IMR-90 (cell line): ENCODE measurements at regions not wholly inside any gene's neighbourhood (a gene's known extent, or its start where the extent isn't known, plus 50 kb on each side); places are given as distances from the start of the nearest gene placed in this dataset.

ENCODE experiments used
- ATAC-seq: fragments of 200-7000 bp; cut with Tn5 transposase; 2 replicates; pipeline ENCODE4 v1.9.1; 2020; ENCODE audit warnings: low read depth, mild to moderate bottlenecking, moderate library complexity
- BruUV-seq: library from RNA; stranded (reverse); fragments of 400-500 nt; replicated peaks from 2 replicates; lab custom pipeline; 2021; lab: Mats Ljungman, UMichigan
- CTCF ChIA-PET: fragments of 300-600 bp; formaldehyde crosslinking; extraction: SDS; loops from one replicate; lab custom pipeline; 2021; ENCODE audit warnings: antibody characterized with exemption; lab: Yijun Ruan, JAX
- POLR2A ChIA-PET: fragments of 300-600 bp; sonication (Branson Sonifier 250); formaldehyde crosslinking; loops from one replicate; lab custom pipeline; 2022; ENCODE audit warnings: antibody characterized with exemption; ENCODE audit not compliant: unreplicated experiment; lab: Charles Lee
- DNase-seq: peaks from one replicate; pipeline ENCODE4 v3.0.0; 2013
- H2AFZ ChIP-seq: replicated peaks from 2 replicates; pipeline ENCODE3; 2013; ENCODE audit warnings: low read length, mild to moderate bottlenecking; ENCODE audit not compliant: poor library complexity
- H2AK5ac ChIP-seq: 2 replicates; pipeline ENCODE4 v1.6.1; 2013; ENCODE audit warnings: low read depth, low read length, inconsistent platforms
- H2AK9ac ChIP-seq: replicated peaks from 2 replicates; pipeline ENCODE3; 2013; ENCODE audit warnings: mild to moderate bottlenecking, low read depth, low read length, moderate library complexity; ENCODE audit not compliant: poor library complexity
- H2BK120ac ChIP-seq: 2 replicates; pipeline ENCODE4 v1.6.1; 2013; ENCODE audit warnings: low read depth, low read length, inconsistent platforms
- H2BK15ac ChIP-seq: 3 replicates; pipeline ENCODE4 v1.6.1; 2013; ENCODE audit warnings: low read depth, low read length, inconsistent platforms
- H2BK20ac ChIP-seq: 2 replicates; pipeline ENCODE4 v1.6.1; 2013; ENCODE audit warnings: low read depth, mild to moderate bottlenecking, inconsistent platforms, low read length, moderate library complexity
- H2BK5ac ChIP-seq: 2 replicates; pipeline ENCODE4 v1.6.1; 2013; ENCODE audit warnings: mild to moderate bottlenecking, low read depth, low read length, inconsistent platforms; ENCODE audit not compliant: poor library complexity, severe bottlenecking
- H3K14ac ChIP-seq: replicated peaks from 2 replicates; pipeline ENCODE4 v1.6.1; 2013; ENCODE audit warnings: low read depth, low read length, inconsistent platforms
- H3K18ac ChIP-seq: 2 replicates; pipeline ENCODE4 v1.6.1; 2013; ENCODE audit warnings: low read depth, low read length, control low read depth
- H3K23ac ChIP-seq: 2 replicates; pipeline ENCODE4 v1.6.1; 2013; ENCODE audit warnings: low read depth, low read length, inconsistent platforms
- H3K27ac ChIP-seq: 2 replicates; pipeline ENCODE4 v1.5.1; 2013; ENCODE audit warnings: mild to moderate bottlenecking, control low read depth, low read length; ENCODE audit not compliant: insufficient read depth
- H3K27me3 ChIP-seq: 2 replicates; pipeline ENCODE4 v1.6.1; 2013; ENCODE audit warnings: low read length; ENCODE audit not compliant: control insufficient read depth, insufficient read depth
- H3K36me3 ChIP-seq: 2 replicates; pipeline ENCODE4 v1.6.1; 2013; ENCODE audit warnings: low read length, mixed read lengths; ENCODE audit not compliant: control insufficient read depth, insufficient read depth
- H3K4ac ChIP-seq: 2 replicates; pipeline ENCODE4 v1.6.1; 2013; ENCODE audit warnings: low read depth, low read length, inconsistent platforms
- H3K4me1 ChIP-seq: 2 replicates; pipeline ENCODE4 v1.6.1; 2013; ENCODE audit warnings: low read length, mixed read lengths; ENCODE audit not compliant: control insufficient read depth, insufficient read depth
- H3K4me2 ChIP-seq: 2 replicates; pipeline ENCODE4 v1.6.1; 2013; ENCODE audit warnings: low read depth, mild to moderate bottlenecking, control low read depth, low read length, moderate library complexity
- H3K4me3 ChIP-seq: 2 replicates; pipeline ENCODE4 v1.5.1; 2013; ENCODE audit warnings: low read depth, mild to moderate bottlenecking, control low read depth, low read length, moderate library complexity; ENCODE audit not compliant: insufficient read depth
- H3K56ac ChIP-seq: 2 replicates; pipeline ENCODE4 v1.6.1; 2013; ENCODE audit warnings: low read length, inconsistent platforms; ENCODE audit not compliant: insufficient read depth; ENCODE audit errors: extremely low read depth
- H3K79me1 ChIP-seq, 2 experiments: 2 replicates each; pipeline ENCODE4 v1.6.1; 2013; ENCODE audit warnings: low read length in 2 of 2, inconsistent platforms in 1 of 2, low read depth in 1 of 2
- H3K9ac ChIP-seq: 2 replicates; pipeline ENCODE4 v1.6.1; 2013; ENCODE audit warnings: low read depth, low read length, control low read depth
- H3K9me1 ChIP-seq: 2 replicates; pipeline ENCODE4 v1.6.1; 2013; ENCODE audit warnings: low read length, inconsistent platforms; ENCODE audit not compliant: insufficient read depth
- H3K9me3 ChIP-seq: 2 replicates; pipeline ENCODE4 v1.6.1; 2013; ENCODE audit warnings: low read length; ENCODE audit not compliant: control insufficient read depth, insufficient read depth
- H4K20me1 ChIP-seq: 2 replicates; pipeline ENCODE4 v1.6.1; 2013; ENCODE audit warnings: low read length, inconsistent platforms; ENCODE audit not compliant: insufficient read depth
- H4K5ac ChIP-seq: 2 replicates; pipeline ENCODE4 v1.6.1; 2013; ENCODE audit warnings: mild to moderate bottlenecking, low read depth, low read length, control low read depth
- H4K8ac ChIP-seq, 2 experiments: 2 replicates each; pipeline ENCODE4 v1.6.1; 2013; ENCODE audit warnings: low read depth in 2 of 2, low read length in 2 of 2, control low read depth in 1 of 2, inconsistent platforms in 1 of 2
- H4K91ac ChIP-seq: 2 replicates; pipeline ENCODE4 v1.6.1; 2013; ENCODE audit warnings: low read depth, low read length, inconsistent platforms; ENCODE audit not compliant: insufficient read depth
- NFE2L2 ChIP-seq: fragments of 150-350 bp; IDR thresholded peaks from 2 replicates; pipeline ENCODE4 v1.6.1; 2016; ENCODE audit warnings: low read depth, mild to moderate bottlenecking, low read length
- RCOR1 ChIP-seq: IDR thresholded peaks from 2 replicates; pipeline ENCODE4 v1.6.1; 2012; ENCODE audit warnings: mild to moderate bottlenecking, low read length, improper control_type of control experiment; ENCODE audit not compliant: insufficient replicate concordance
- RFX5 ChIP-seq: IDR thresholded peaks from 2 replicates; pipeline ENCODE4 v1.8.0; 2012; ENCODE audit warnings: low read depth, mild to moderate bottlenecking, low read length, moderate library complexity
- WGBS, 2 experiments: methylation state at CpG; one replicate each; pipeline versions ENCODE4 v1.1.5 to v1.1.7; 2013; ENCODE audit warnings: missing lambda C conversion rate in 2 of 2; ENCODE audit not compliant: insufficient read length in 1 of 2; ENCODE audit errors: extremely low coverage in 2 of 2; 5-methylcytosine and 5-hydroxymethylcytosine counted together
- dilution Hi-C: fragments of 300-500 bp; cut with HindIII; formaldehyde crosslinking; loops from one replicate; pipeline ENCODE4 v1.14.3; 2018; ENCODE audit warnings: low sequenced_read_pairs; ENCODE audit not compliant: unreplicated experiment
- in situ Hi-C: fragments of 300-500 bp; cut with MboI; formaldehyde crosslinking; loops from 3 replicates; pipeline ENCODE4 v1.14.3; 2019; ENCODE audit warnings: low sequenced_read_pairs, inconsistent platforms, mixed read lengths
- intact Hi-C: fragments of 100-400 bp; cut with micrococcal nuclease; formaldehyde crosslinking; loops from 2 replicates; pipeline ENCODE4 v1.10.0; 2022
- TF ChIP-seq, protein P1 (sequence below): fragments of 150-350 bp; IDR thresholded peaks from 2 replicates; pipeline ENCODE4 v1.6.1; 2016; ENCODE audit warnings: low read depth, mild to moderate bottlenecking, low read length, moderate library complexity, borderline replicate concordance

DNA sequence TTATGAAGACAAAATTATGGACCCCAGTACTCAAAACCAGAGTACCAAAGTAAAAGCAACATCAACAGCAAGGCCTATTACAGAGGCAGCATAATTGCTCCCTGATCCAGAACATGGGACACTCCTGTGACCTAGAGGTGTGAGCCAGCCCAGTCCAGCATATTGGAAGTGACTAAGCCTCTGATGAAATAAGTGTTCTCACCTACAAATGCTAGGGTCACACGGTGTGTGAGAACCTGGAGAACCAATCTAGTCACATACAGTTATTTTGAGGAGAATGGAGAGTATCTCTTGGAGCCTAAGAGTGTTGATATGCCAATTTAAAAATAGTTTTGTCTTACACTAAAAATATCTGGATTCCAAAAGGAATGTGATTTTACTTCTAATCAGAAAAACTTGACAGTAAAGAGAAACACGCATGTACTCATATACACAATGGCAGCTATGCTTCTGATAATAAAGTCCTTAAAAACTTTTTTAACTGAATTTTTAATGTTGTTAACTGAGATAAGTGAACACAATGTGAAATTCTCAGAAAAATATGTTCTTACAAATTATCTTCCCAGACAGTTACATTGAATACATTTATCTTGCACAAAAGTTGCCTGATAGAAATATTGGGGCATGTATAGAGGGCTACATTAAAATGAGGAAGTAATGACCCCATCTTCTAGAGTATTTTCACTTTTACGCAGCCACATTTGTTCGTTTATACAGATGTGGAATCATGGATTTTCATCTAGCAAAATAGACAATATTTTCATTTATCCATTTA lies 56.8 kb upstream of the CD36 start:
- H3K27me3 ChIP-seq, result no peaks in the 10 kb centered on the region
- ChIA-PET POLR2A (no interaction called here), CTCF (no interaction called here)
- H3K9ac ChIP-seq, result no peak overlapping the region
- peak overlapping the region; percentile 25; the same call in 1 of the 2 replicates for H3K14ac ChIP-seq
- H4K91ac ChIP-seq, result no peak overlapping the region
- H2AK5ac ChIP-seq, result no peak overlapping the region
- H4K20me1 ChIP-seq, result no peaks in the 10 kb centered on the region
- H3K56ac ChIP-seq, result no peak overlapping the region
- no peak overlapping the region for H4K5ac ChIP-seq
- BruUV-seq, result no TSS peak
- no peak overlapping the region for H3K4me3 ChIP-seq
- H3K36me3 ChIP-seq, result no peaks in the 10 kb centered on the region
- peak; percentile 42 for DNase-seq
- H2AFZ ChIP-seq, result no peak overlapping the region
- WGBS, 2 experiments, result no CpG with 5 or more reads among the region's 4 CpGs
- H2BK15ac ChIP-seq, result no peak overlapping the region
- no peak overlapping the region for H4K8ac ChIP-seq
- no peaks in the 10 kb centered on the region for H3K79me1 ChIP-seq
- H3K9me1 ChIP-seq, result no peaks in the 10 kb centered on the region
- TF ChIP-seq, protein P1, sequence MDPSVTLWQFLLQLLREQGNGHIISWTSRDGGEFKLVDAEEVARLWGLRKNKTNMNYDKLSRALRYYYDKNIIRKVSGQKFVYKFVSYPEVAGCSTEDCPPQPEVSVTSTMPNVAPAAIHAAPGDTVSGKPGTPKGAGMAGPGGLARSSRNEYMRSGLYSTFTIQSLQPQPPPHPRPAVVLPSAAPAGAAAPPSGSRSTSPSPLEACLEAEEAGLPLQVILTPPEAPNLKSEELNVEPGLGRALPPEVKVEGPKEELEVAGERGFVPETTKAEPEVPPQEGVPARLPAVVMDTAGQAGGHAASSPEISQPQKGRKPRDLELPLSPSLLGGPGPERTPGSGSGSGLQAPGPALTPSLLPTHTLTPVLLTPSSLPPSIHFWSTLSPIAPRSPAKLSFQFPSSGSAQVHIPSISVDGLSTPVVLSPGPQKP, result no peak
- TF ChIP-seq RFX5 (no peak), RCOR1 (no peak), NFE2L2 (no peak)
- no peak overlapping the region for H3K23ac ChIP-seq
- H3K4me2 ChIP-seq, result no peak overlapping the region
- H3K4me1 ChIP-seq, result peaks cover 2% of the 10 kb centered on the region; the same call in 1 of the 2 replicates
- H2BK20ac ChIP-seq, result no peak overlapping the region
- in situ Hi-C loops, result no loop called here
- H3K18ac ChIP-seq, result no peak overlapping the region
- no peak overlapping the region for H2BK120ac ChIP-seq
- H3K27ac ChIP-seq, result no peak overlapping the region
- no peaks in the 10 kb centered on the region for H3K9me3 ChIP-seq
- H2BK5ac ChIP-seq, result no peak overlapping the region
- intact Hi-C loops, result no loop called here
- no peak overlapping the region for H3K4ac ChIP-seq
- dilution Hi-C loops, result no loop called here
- no peak overlapping the region for H2AK9ac ChIP-seq
- ATAC-seq, result no peak
